Astrocyte of the cerebellum (primary cell): ENCODE measurements at regions not wholly inside any gene's neighbourhood (a gene's known extent, or its start where the extent isn't known, plus 50 kb on each side); places are given as distances from the start of the nearest gene placed in this dataset.

Experiments
- DNase-seq: peaks from one replicate; pipeline ENCODE4 v3.0.0-alpha.2; 2011; ENCODE audit warnings: low read depth
- H3K4me3 ChIP-seq: 2 replicates; pipeline ENCODE4 v1.5.1; 2011; ENCODE audit warnings: mild to moderate bottlenecking, low read depth, low read length, moderate library complexity
- in situ Hi-C: cut with HindIII; loops from 2 replicates; pipeline ENCODE4 v1.10.0; 2017; ENCODE audit warnings: low sequenced_read_pairs
- TF ChIP-seq, protein P1 (sequence below): IDR thresholded peaks from 2 replicates; pipeline ENCODE4 v1.5.1; 2012; ENCODE audit warnings: low read length, low read depth, moderate library complexity, mild to moderate bottlenecking; ENCODE audit errors: missing control alignments

DNA sequence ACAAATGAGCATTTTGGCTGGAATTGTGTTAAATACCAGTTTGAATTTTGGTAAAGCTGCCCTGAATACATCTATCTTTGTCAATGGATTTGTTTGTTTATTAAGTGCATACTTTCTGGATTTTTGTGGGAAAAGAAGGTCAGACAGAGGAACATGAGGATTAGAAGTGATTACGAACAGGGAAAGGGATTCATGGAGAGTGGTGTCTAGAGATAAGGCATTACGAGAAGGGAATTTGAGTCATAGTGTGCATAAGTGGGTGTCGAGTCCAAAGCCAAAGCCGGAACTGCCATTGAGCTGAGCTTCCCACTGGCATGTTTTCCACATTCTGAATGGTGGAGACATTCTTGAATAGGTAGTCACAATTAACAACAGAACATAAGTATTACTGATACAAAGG, 68.9 kb upstream of the EFEMP1 start:
- in situ Hi-C loops, result no loop called here
- peak; percentile 98 for DNase-seq
- TF ChIP-seq, protein P1, sequence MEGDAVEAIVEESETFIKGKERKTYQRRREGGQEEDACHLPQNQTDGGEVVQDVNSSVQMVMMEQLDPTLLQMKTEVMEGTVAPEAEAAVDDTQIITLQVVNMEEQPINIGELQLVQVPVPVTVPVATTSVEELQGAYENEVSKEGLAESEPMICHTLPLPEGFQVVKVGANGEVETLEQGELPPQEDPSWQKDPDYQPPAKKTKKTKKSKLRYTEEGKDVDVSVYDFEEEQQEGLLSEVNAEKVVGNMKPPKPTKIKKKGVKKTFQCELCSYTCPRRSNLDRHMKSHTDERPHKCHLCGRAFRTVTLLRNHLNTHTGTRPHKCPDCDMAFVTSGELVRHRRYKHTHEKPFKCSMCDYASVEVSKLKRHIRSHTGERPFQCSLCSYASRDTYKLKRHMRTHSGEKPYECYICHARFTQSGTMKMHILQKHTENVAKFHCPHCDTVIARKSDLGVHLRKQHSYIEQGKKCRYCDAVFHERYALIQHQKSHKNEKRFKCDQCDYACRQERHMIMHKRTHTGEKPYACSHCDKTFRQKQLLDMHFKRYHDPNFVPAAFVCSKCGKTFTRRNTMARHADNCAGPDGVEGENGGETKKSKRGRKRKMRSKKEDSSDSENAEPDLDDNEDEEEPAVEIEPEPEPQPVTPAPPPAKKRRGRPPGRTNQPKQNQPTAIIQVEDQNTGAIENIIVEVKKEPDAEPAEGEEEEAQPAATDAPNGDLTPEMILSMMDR, result no peak
- no peak overlapping the region for H3K4me3 ChIP-seq

DNA sequence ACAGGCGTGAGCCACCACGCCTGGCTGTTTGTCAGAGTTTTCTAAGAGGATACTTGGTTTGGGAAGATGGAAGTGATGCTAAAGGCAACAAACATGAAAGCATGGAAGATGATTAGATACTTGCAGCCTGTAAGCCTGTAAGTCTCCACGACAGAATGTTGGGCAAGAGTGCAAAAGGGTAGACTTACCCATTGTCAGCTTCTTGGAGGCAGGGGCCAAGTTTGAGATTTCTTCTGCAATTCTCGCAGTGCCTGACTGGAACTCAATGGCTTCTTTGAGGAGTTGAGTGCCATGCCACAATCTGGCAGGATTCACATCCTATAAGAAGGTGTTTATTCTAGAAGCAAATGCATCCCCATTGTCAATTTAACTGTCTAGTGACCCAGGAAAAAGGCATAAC, 70.1 kb upstream of the EFEMP1 start:
- in situ Hi-C loops, result no loop called here
- no peak for DNase-seq
- TF ChIP-seq, protein P1, result no peak
- no peak overlapping the region for H3K4me3 ChIP-seq

- TF ChIP-seq, protein P1, result no peak
- no peak for DNase-seq
- in situ Hi-C loops, result no loop called here
Measured at GRCh38 chr2:55995211-55995610, 71.6 kb upstream of the EFEMP1 start.

DNA sequence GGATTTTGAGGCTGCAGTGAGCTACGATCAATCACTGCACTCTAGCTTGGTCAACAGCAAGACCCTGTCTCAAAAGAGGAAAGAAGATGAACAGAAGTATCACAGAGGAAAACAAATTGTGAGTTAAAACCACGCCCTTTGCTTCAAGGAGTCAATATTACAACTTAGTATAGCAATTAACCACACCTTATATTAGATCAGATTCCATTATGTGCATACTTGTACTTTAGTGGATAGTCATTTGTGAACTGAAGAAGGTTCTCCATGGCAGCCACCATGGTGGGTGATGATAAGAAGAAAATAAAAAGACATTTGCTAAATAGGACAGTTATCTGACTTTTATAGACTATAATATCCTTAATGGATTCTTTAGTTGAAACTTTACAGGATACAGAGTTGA, 72.3 kb upstream of the EFEMP1 start:
- TF ChIP-seq, protein P1, result no peak
- in situ Hi-C loops, result no loop called here
- no peak for DNase-seq
- no peak overlapping the region for H3K4me3 ChIP-seq

More at GRCh38 chr2:55995211-55995610, 71.6 kb upstream of the EFEMP1 start:
- H3K4me3 ChIP-seq, result no peak overlapping the region

DNA sequence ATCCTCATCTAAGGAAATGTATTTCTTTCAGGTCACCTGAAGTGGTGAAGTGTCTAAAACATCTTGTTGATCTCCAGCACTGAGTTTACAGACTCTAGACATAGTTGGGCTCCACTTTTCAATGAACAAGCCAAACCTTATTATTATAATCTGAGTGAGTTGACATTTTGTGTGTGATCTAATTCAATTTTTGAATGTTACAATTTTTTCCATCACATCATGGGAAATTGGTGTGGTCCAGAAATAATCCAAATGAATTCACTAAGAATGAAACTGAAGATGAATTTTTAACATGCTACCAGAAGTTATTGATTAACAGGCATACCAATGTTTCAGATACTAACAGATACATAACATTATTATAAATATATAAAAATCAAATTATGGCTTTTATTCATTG, 75.6 kb upstream of the EFEMP1 start:
- no peak for DNase-seq
- H3K4me3 ChIP-seq, result no peak overlapping the region
- in situ Hi-C loops, result no loop called here
- TF ChIP-seq, protein P1, result no peak

DNA sequence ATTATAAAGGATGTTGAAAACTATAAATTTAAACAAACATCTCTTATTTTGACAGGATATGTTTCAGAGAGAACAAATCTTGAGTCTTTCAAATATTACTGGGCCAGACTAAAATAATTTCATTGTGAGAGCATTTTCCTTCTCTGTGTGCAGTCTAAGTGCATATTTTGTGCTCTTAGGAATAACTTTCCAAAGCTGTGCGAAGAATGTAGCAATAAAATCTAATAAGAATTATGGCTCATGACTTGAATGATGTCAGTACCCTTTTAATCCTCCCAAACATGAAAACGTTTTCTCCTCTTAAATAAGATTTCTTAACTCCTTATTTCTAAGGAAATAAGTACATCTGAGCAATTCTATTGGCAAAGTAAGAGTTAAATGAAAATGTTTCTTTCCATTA, 76.2 kb upstream of the EFEMP1 start:
- in situ Hi-C loops, result no loop called here
- TF ChIP-seq, protein P1, result no peak
- DNase-seq, result no peak
- no peak overlapping the region for H3K4me3 ChIP-seq

DNA sequence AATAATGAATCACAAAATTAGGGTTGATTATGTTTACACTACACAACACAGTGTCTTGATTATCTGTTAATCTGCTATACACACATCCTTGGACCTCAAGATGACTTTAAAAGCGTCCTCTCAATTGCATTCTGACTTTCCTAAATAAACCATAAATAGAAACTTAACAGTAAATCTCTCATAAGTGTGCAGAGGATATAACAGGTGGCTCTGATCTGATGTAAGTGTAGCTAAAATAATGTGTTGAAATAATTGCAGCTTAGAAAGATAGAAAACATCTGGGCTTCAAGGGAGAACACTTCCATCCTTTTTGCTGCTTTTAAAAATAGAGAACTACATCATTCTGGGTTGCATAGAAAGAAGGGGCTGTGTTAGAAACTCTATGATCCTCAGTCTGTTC, 78.4 kb upstream of the EFEMP1 start:
- DNase-seq, result no peak
- TF ChIP-seq, protein P1, result no peak
- in situ Hi-C loops, result no loop called here
- H3K4me3 ChIP-seq, result no peak overlapping the region
